GM10266 (cell line): ENCODE measurements at regions not wholly inside any gene's neighbourhood (a gene's known extent, or its start where the extent isn't known, plus 50 kb on each side); places are given as distances from the start of the nearest gene placed in this dataset.

Experiments used
- DNase-seq: peaks from one replicate; pipeline ENCODE4 v3.0.0; 2012; ENCODE audit errors: extremely low spot score
- TF ChIP-seq, protein P1 (sequence below): IDR thresholded peaks from 2 replicates; pipeline ENCODE4 v1.5.1; 2012; ENCODE audit warnings: mild to moderate bottlenecking, low read depth; ENCODE audit not compliant: control insufficient read depth, insufficient read depth; ENCODE audit errors: missing control alignments

DNA sequence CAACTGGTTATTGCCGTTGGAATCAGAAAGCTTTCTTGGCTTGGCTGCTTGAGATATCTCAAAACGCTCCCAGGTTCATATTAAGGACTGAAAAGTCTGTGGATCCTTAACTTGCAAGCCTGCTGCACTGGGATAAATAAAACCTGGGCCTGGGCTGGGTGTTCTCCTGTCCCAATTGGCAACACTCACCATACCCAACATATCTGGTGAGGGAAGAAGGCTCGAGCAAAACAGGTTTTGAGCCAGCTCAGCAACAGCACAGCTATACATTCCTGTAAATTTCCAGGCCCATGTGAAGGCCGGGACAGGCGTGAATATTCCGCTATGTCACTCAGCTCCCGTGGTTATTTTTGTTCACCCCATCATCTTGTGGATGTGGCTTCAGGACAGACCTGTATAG is 169.0 kb upstream of the BCL6 start:
- no peak for DNase-seq
- TF ChIP-seq, protein P1, sequence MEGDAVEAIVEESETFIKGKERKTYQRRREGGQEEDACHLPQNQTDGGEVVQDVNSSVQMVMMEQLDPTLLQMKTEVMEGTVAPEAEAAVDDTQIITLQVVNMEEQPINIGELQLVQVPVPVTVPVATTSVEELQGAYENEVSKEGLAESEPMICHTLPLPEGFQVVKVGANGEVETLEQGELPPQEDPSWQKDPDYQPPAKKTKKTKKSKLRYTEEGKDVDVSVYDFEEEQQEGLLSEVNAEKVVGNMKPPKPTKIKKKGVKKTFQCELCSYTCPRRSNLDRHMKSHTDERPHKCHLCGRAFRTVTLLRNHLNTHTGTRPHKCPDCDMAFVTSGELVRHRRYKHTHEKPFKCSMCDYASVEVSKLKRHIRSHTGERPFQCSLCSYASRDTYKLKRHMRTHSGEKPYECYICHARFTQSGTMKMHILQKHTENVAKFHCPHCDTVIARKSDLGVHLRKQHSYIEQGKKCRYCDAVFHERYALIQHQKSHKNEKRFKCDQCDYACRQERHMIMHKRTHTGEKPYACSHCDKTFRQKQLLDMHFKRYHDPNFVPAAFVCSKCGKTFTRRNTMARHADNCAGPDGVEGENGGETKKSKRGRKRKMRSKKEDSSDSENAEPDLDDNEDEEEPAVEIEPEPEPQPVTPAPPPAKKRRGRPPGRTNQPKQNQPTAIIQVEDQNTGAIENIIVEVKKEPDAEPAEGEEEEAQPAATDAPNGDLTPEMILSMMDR: no peak

DNA sequence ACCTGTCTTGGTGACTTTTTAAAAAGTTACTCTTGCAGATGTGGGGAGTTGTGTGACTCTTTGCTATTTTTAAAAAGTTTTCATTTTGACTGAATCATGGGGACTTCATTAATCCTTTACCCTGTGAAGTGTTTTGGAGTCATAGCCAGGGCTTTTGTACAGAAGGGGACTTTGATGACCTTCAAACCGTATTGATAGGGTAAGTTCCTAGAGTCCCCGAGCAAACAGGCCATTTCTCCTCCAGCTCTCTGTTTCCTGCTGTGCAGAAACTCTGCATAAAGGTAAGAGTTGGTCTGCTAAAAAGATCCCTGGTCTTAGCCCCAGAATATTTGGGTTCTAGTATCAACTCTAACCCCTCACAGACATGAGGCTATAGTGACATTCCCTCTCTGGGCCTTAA is 170.8 kb upstream of the BCL6 start:
- TF ChIP-seq, protein P1: no peak
- no peak for DNase-seq

DNA sequence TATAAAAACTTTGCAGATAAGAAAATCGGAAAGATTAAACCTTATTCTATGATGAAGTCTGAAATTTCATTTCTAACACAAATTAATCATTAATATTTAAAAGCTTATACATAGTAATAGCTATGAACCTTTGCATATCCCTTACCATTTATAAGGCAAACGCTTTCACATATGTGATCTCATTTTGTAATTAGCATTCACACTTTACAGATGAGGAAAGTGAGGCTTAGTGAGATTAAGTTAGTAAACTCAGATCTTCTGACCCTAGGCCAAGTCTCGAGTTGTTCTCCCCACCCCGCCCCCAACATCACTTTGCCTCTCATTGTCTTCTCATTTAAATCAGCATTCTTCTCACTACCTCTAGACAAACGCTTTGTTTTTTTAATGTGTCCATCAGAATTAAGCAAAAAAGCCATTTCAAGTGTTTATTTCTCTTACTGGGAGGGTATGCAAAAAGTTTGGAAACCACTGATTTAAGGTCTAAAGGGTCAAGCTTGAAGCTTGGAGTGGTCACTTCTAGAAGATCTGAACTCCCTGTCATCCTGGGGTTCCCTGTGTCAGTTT is 172.9 kb upstream of the BCL6 start:
- no peak for DNase-seq
- TF ChIP-seq, protein P1: no peak

DNA sequence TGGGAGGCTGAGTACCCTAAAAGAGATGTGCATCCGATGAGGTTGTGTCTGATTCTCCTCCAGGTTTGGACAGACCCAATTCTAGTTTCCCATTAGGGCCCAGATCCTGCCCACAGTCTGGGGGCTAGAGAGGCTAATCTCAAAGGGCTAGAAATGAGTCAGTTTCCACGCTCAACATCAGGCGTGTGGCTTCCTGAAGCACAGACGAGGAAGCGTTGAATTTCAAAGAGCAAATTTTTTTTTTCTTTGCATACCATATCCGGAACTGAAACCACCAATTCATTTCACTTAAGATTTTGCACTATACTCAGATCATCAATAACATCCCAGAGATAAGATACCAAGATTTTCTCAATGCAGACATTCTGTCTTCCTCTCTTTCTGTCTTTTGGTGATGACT is 173.8 kb upstream of the BCL6 start:
- peak; percentile 42 for DNase-seq
- TF ChIP-seq, protein P1: no peak

DNA sequence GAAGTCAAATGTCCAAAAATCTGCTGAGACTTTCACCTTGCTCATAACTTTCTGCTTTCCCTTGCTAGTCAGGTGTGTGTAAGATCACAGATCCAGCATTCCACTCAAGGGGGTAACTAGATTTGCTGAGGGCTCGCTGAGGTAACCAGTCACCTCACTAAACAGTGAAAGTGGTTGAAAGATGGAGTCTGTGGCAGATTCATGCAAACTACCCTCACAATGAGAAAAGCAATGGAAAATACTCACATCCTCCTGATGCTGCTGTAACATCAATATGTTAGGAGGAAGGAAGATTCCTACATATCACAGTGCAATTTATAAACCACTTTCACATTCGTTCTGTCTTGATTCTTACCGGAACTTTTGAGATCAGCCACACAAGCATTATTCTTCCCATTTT is 174.3 kb upstream of the BCL6 start:
- peak; percentile 25 for DNase-seq
- TF ChIP-seq, protein P1: no peak

DNA sequence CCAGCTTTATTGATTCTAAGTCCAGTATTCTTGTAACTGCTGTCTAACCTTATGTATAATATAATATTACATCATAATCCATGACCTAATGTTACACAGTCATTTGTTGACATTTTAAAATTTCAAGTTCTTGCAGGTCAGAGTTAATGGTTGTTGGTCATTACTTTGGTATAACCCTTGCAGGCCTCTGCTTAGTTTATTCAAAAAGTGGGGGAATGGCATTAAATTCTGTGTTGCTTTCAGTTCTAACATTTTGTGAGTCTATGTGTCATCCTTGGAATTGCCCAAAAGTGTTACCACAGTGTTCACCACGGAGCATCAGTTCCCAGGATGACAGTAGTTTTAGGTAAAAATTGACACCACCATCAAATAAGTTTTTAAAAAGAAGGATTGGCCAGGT is 174.8 kb upstream of the BCL6 start:
- DNase-seq: no peak
- TF ChIP-seq, protein P1: no peak

DNA sequence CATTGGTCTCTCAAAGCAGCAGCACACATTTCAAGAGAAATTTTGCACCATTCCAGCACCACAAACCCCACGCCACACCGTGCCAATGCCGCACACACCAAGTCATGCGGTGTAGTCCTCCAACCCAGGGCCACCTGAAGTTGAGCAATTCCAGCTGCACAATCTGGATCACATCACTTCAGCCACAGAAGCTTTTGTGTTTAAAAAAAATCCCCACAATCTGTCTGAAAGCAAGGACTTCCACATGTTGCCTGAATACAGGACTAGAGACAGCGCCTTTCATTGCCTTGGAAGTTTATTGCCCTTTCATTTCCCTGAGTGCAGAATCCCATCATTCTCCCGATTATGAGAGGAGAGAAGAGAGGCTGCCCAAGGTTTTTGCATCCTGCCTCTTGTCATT is 175.6 kb upstream of the BCL6 start:
- DNase-seq: no peak
- TF ChIP-seq, protein P1: no peak
